Heart left ventricle (tissue), 13 donors: ENCODE measurements at regions not wholly inside any gene's neighbourhood (a gene's known extent, or its start where the extent isn't known, plus 50 kb on each side); places are given as distances from the start of the nearest gene placed in this dataset.
"Not testable (repeated sequence)": the region's sequence is repeated elsewhere in the genome, so short reads cannot be mapped to it uniquely, and the experiment has no call there.

Experiments used
- CTCF ChIP-seq, 12 donors: fragments of 200-600 bp; sonication (generic) in 4 of 12; IDR thresholded peaks; one replicate each; pipeline versions ENCODE4 v1.5.0 to v1.8.0; 2018 to 2022; ENCODE audit warnings: antibody characterized with exemption in 12 of 12, mild to moderate bottlenecking in 5 of 12
- POLR2A ChIP-seq, 2 donors: fragments of 450-650 bp; IDR thresholded peaks; one replicate each; pipeline ENCODE4 v1.6.1; 2017; ENCODE audit warnings: antibody characterized with exemption in 2 of 2, mild to moderate bottlenecking in 2 of 2, moderate library complexity in 2 of 2
- donor health status: ischemic (EF 13 %, LVEDD 7.1; RV severe dilation, severe dysfunction).
- donor health status: DM: no; HTN: yes; CAD: no.
- donor health status: DM: no; HTN: no; CAD: no.
- donor health status: ischemic (EF 25% LVEDD 6.9; RV normal size, moderate dysfunction).
- donor health status: ischemic (EF 25% LVEDD 5.7; RV mildly dilated, moderate dysfunction).
- donor health status: ischemic (EF 35%, LVEDD 5.7; RV mildly dilated, moderate dysfunction).
- donor health status: nonischemic (EF 11% LVEDD 7.7; RV severe dilation, severe dysfunction).
- donor health status: DM: yes; HTN: yes; CAD: no.
- donor health status: PGD.
- donor health status: ischemic (EF 29% LVEDD 5.4; RV normal size, mild dysfunction).
- donor health status: nonischemic (EF 23%, LVEDD 6.1; RV moderate dilation, normal function).

DNA sequence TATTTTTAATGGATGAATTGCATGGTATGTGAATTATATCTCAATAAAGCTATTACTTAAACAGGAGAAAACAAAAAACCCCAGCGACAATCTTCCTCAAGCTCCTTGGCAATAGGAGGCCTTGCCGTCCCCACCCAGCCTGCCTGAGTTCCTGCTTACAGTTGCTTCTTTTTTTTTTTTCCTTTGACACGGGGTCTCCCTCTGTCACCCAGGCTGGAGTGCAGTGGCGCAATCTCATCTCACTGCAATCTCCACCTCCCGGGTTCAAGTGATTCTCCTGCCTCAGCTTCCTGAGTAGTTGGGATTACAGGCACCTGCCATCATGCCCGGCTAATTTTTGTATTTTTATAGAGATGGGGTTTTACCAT, 88.6 kb upstream of the CUX1 start:
- TF ChIP-seq POLR2A, CTCF (IDR thresholded peaks at IDR 0.05): not testable (repeated sequence)
